HepG2 (cell line): ENCODE measurements at regions not wholly inside any gene's neighbourhood (a gene's known extent, or its start where the extent isn't known, plus 50 kb on each side); places are given as distances from the start of the nearest gene placed in this dataset.

Experiments used
- ATAC-seq: fragments of 200-7000 bp; cut with Tn5 transposase; 3 replicates; pipeline ENCODE4 v1.9.1; 2020; ENCODE audit warnings: mild to moderate bottlenecking, moderate library complexity
- BruUV-seq: library from RNA; stranded (reverse); fragments of 400-500 nt; replicated peaks from 2 replicates; lab custom pipeline; 2021; lab: Mats Ljungman, UMichigan
- CTCF ChIA-PET: fragments of 300-600 bp; formaldehyde crosslinking; extraction: SDS; loops from one replicate; lab custom pipeline; 2021; ENCODE audit warnings: low total read pairs, inconsistent platforms, low intra/inter-chr PET ratio; lab: Yijun Ruan, JAX
- POLR2A ChIA-PET: fragments of 350-600 bp; sonication (Branson Sonifier 250); formaldehyde crosslinking; loops from one replicate; lab custom pipeline; 2020; ENCODE audit warnings: antibody characterized with exemption, inconsistent platforms; lab: Yijun Ruan, JAX
- DNase-seq: peaks from one replicate; pipeline ENCODE4 v3.0.0-alpha.2; 2015; ENCODE audit warnings: low spot score
- FAIRE-seq: peaks from 3 replicates; lab custom pipeline; 2011; peaks lifted over from hg19 to GRCh38; lab: Jason Lieb, UNC
- H2AFZ ChIP-seq: one replicate; pipeline ENCODE4 v1.6.1; 2011; ENCODE audit warnings: low read length, inconsistent platforms
- H3K27ac ChIP-seq: fragments of 300-600 bp; 3 replicates; pipeline ENCODE4 v1.8.0; 2011; ENCODE audit warnings: mixed run types, mild to moderate bottlenecking, mixed read lengths, low read length, inconsistent platforms; ENCODE audit not compliant: insufficient read depth; ENCODE audit errors: extremely low read length
- H3K27me3 ChIP-seq, 2 experiments: fragments of 200-600 bp in 1 of 2; 2 replicates in 1 of 2; 3 replicates in 1 of 2; pipeline versions ENCODE4 v1.6.0 to v1.8.0; 2011; ENCODE audit warnings: low read length in 2 of 2, mild to moderate bottlenecking in 2 of 2, moderate library complexity in 2 of 2, inconsistent platforms in 1 of 2; ENCODE audit not compliant: insufficient read depth in 2 of 2, control insufficient read depth in 1 of 2
- H3K36me3 ChIP-seq, 2 experiments: fragments of 200-600 bp in 1 of 2; replicated peaks in 1 of 2; 2 replicates in 1 of 2; 3 replicates in 1 of 2; pipeline versions ENCODE4 v1.5.1 to v1.8.0; 2011; ENCODE audit warnings: low read length in 2 of 2, inconsistent platforms in 1 of 2; ENCODE audit not compliant: insufficient read depth in 2 of 2, control insufficient read depth in 1 of 2
- H3K4me1 ChIP-seq: 2 replicates; pipeline ENCODE4 v1.5.1; 2012; ENCODE audit warnings: low read length, inconsistent platforms; ENCODE audit not compliant: insufficient read depth
- H3K4me2 ChIP-seq: 2 replicates; pipeline ENCODE4 v1.6.0; 2011; ENCODE audit warnings: low read depth, low read length, inconsistent platforms
- H3K4me3 ChIP-seq, 3 experiments: fragments of 200-600 bp in 1 of 3; sonication (generic), shearing (Covaris generic) in 1 of 3; replicated peaks in 1 of 3; 2 replicates each; pipeline ENCODE4 v1.5.1; 2011 to 2016; ENCODE audit warnings: low read length in 3 of 3, inconsistent platforms in 2 of 3, low read depth in 2 of 3, mild to moderate bottlenecking in 2 of 3, control low read depth in 1 of 3, mixed read lengths in 1 of 3; ENCODE audit not compliant: insufficient read depth in 1 of 3
- H3K79me2 ChIP-seq: one replicate; pipeline ENCODE4 v1.6.1; 2011; ENCODE audit warnings: low read length, inconsistent platforms; ENCODE audit not compliant: insufficient read depth
- H3K9ac ChIP-seq: 2 replicates; pipeline ENCODE4 v1.6.0; 2011; ENCODE audit warnings: mild to moderate bottlenecking, low read depth, low read length, inconsistent platforms; ENCODE audit not compliant: insufficient read depth
- H3K9me3 ChIP-seq: 2 replicates; pipeline ENCODE4 v1.5.1; 2012; ENCODE audit warnings: mild to moderate bottlenecking, low read length
- H4K20me1 ChIP-seq: 2 replicates; pipeline ENCODE4 v1.6.0; 2011; ENCODE audit warnings: inconsistent platforms, mild to moderate bottlenecking, low read length, moderate library complexity; ENCODE audit not compliant: insufficient read depth
- ARNT2 ChIP-seq: sonication (generic); formaldehyde crosslinking; IDR thresholded peaks from 2 replicates; pipeline ENCODE4 v1.8.0; 2022; ENCODE audit warnings: mild to moderate bottlenecking, low read depth, missing genetic modification reagents, moderate library complexity
- BRF2 ChIP-seq: sonication (generic); formaldehyde crosslinking; IDR thresholded peaks from 2 replicates; pipeline ENCODE4 v1.8.1; 2022; ENCODE audit warnings: mild to moderate bottlenecking, missing genetic modification reagents
- FOXP4 ChIP-seq: sonication (generic); formaldehyde crosslinking; IDR thresholded peaks from 2 replicates; pipeline ENCODE4 v1.4.0; 2020; ENCODE audit warnings: missing genetic modification reagents
- HMG20B ChIP-seq: conservative IDR thresholded peaks from 2 replicates; pipeline ENCODE4 v1.6.1; 2016; ENCODE audit warnings: missing genetic modification reagents, missing compliant biosample characterization
- HOXA5 ChIP-seq: sonication (generic); formaldehyde crosslinking; IDR thresholded peaks from 2 replicates; pipeline ENCODE4 v1.4.0; 2020; ENCODE audit warnings: missing genetic modification reagents
- LRRFIP1 ChIP-seq: sonication (generic); formaldehyde crosslinking; conservative IDR thresholded peaks from 2 replicates; pipeline ENCODE4 v1.4.0; 2020; ENCODE audit warnings: missing genetic modification reagents
- POGZ ChIP-seq: sonication (generic); formaldehyde crosslinking; IDR thresholded peaks from 2 replicates; pipeline ENCODE4 v1.4.0; 2020; ENCODE audit warnings: mild to moderate bottlenecking, missing genetic modification reagents
- SKIL ChIP-seq: sonication (generic); formaldehyde crosslinking; IDR thresholded peaks from 2 replicates; pipeline ENCODE4 v1.8.0; 2022; ENCODE audit warnings: missing genetic modification reagents, mild to moderate bottlenecking, moderate library complexity, borderline replicate concordance
- ZNF883 ChIP-seq: sonication (generic); formaldehyde crosslinking; IDR thresholded peaks from 2 replicates; pipeline ENCODE4 v1.5.1; 2020; ENCODE audit warnings: mild to moderate bottlenecking, missing genetic modification reagents; ENCODE audit errors: not compliant biosample characterization
- WGBS: methylation state at CpG from one replicate; pipeline ENCODE4 v1.1.6; 2017; ENCODE audit warnings: low lambda C conversion rate; 5-methylcytosine and 5-hydroxymethylcytosine counted together
- in situ Hi-C: cut with HindIII; loops from 2 replicates; pipeline ENCODE4 v1.10.0; 2017; ENCODE audit warnings: low pct_unique_long_range_greater_than_20kb; ENCODE audit not compliant: extremely low pct_ligation_motif_present
- intact Hi-C: fragments of 100-400 bp; cut with micrococcal nuclease; formaldehyde crosslinking; loops from one replicate; pipeline ENCODE4 v1.10.0; 2022; ENCODE audit not compliant: unreplicated experiment

- ChIA-PET POLR2A (no interaction called here), CTCF (no interaction called here)
- no TSS peak for BruUV-seq
- in situ Hi-C loops (no loop called here), intact Hi-C loops (no loop called here)
- H4K20me1 ChIP-seq: no peaks in the 10 kb centered on the region
- TF ChIP-seq FOXP4 (CRISPR knock-in tag) (no peak), HOXA5 (CRISPR knock-in tag) (no peak), POGZ (CRISPR knock-in tag) (no peak), BRF2 (CRISPR knock-in tag) (no peak), SKIL (CRISPR knock-in tag) (no peak), HMG20B (CRISPR knock-in tag) (no peak), ZNF883 (CRISPR knock-in tag) (no peak), LRRFIP1 (CRISPR knock-in tag) (no peak), ARNT2 (CRISPR knock-in tag) (no peak)
- 6% methylated on average over 11 of the region's 14 CpGs for WGBS
- no peaks in the 10 kb centered on the region for H3K36me3 ChIP-seq
- H3K4me2 ChIP-seq: no peak overlapping the region
- H3K9ac ChIP-seq: no peak overlapping the region
- H3K27me3 ChIP-seq: peaks cover 1 to 15% of the 10 kb centered on the region in 2 experiments; a peak in 4 of 5 replicates
- ATAC-seq (no peak), DNase-seq (no peak), FAIRE-seq (no peak)
- H3K79me2 ChIP-seq: no peaks in the 10 kb centered on the region
- H3K9me3 ChIP-seq: no peaks in the 10 kb centered on the region
- H3K4me3 ChIP-seq: no peak overlapping the region
- H2AFZ ChIP-seq: no peak overlapping the region
- no peaks in the 10 kb centered on the region for H3K4me1 ChIP-seq
- H3K27ac ChIP-seq: no peak overlapping the region
Observed at GRCh38 chr11:128324531-128325141, 262.7 kb downstream of the ETS1 start.
